Epithelial cell of proximal tubule (primary cell): ENCODE measurements at regions not wholly inside any gene's neighbourhood (a gene's known extent, or its start where the extent isn't known, plus 50 kb on each side); places are given as distances from the start of the nearest gene placed in this dataset.

Source experiments
- DNase-seq: peaks from one replicate; pipeline ENCODE4 v3.0.0-alpha.2; 2011; ENCODE audit warnings: low read depth
- H3K4me3 ChIP-seq: 2 replicates; pipeline ENCODE4 v1.5.1; 2011; ENCODE audit warnings: low read depth, mild to moderate bottlenecking, low read length
- CTCF ChIP-seq: conservative IDR thresholded peaks from 2 replicates; pipeline ENCODE4 v1.5.1; 2012; ENCODE audit warnings: low read depth, mild to moderate bottlenecking, low read length

- no peak overlapping the region for H3K4me3 ChIP-seq
- no peak for TF ChIP-seq CTCF
- DNase-seq = no peak
Measured at GRCh38 chr5:3127423-3127911, 376.0 kb upstream of the IRX2 start.

DNA sequence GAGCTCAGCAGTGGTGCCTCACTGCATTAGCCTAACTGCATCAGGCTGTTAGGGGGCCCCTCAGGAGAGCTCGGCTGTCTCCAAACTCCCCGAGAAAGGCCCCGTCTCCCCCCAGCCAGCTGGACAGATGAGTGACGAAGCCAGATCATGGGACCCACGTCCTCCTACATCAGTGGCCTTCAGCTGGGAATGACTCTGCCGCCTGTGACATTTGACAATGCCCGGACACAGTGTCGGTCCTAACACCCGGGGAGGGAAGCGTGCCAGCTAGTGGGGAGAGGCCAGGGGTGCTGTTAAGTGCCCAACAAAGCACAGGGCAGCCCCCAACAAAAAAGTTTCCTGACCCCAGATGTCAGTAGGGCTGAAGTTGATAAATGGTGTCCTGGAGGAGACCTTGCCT lies 375.2 kb upstream of the IRX2 start:
- no peak for DNase-seq
- no peak for TF ChIP-seq CTCF
- H3K4me3 ChIP-seq = no peak overlapping the region

- TF ChIP-seq CTCF = no peak
- H3K4me3 ChIP-seq = no peak overlapping the region
- DNase-seq = no peak
Measured at GRCh38 chr5:3124410-3124809, 372.9 kb upstream of the IRX2 start.

GRCh38 chr5:3123763-3124157 lies 372.3 kb upstream of the IRX2 start:
- DNase-seq = no peak
- no peak for TF ChIP-seq CTCF
- H3K4me3 ChIP-seq = no peak overlapping the region

- TF ChIP-seq CTCF = no peak
- no peak for DNase-seq
- H3K4me3 ChIP-seq = no peak overlapping the region
Measured at GRCh38 chr5:3122985-3123762, 371.7 kb upstream of the IRX2 start.

DNA sequence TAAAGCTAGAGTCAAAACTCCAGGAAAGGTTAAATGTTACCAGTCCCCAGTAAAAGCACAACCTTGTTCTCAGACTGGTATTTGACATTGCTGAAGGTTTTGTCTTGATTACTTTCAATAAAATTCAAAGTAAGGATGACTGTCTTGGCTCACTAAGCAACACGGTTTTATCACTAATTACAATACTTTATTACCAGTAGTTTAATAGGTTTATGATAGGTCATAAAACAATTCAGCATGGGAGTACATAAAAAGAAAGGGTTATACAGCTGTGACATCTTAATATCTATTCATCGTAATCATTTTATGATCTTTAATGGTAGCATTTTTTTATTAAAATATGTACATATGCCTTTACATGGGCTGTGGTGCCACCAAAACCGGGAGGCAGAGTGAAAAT lies 370.7 kb upstream of the IRX2 start:
- DNase-seq = no peak
- TF ChIP-seq CTCF = no peak

DNA sequence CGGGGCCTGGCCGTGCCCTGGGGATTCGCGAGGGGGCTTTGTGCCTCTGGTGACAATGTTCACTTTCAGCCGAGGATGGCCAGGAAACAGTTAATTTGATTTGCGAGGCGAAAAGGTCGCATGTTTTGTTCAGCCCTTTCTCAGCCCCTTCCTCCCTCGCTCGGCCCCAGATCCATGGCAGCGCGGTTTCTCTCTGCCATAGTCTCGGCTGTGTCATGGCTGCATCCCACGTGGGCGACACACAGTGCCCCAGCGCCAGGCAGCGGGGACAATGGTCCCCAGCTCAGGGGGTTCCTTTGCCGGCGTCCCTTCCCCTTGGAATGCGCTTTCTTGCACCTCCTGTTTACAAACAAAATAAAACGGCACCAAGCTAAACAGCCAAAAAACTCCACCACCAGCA lies 370.3 kb upstream of the IRX2 start:
- H3K4me3 ChIP-seq = no peak overlapping the region
- no peak for DNase-seq
- TF ChIP-seq CTCF = no peak

More for the DNA sequence above, 370.7 kb upstream of the IRX2 start:
- H3K4me3 ChIP-seq = no peak overlapping the region
